NCI-H510A (cell line): ENCODE measurements at regions not wholly inside any gene's neighbourhood (a gene's known extent, or its start where the extent isn't known, plus 50 kb on each side); places are given as distances from the start of the nearest gene placed in this dataset.

ENCODE experiments used
- DNase-seq: peaks from one replicate; lab custom pipeline; 2025; lab: John Stamatoyannopoulos, UW

GRCh38 chr1:234881893-234882771 lies 246.5 kb downstream of the TOMM20 start:
- no peak for DNase-seq

GRCh38 chr1:234879147-234880080 lies 249.2 kb downstream of the TOMM20 start:
- peak; percentile 70 for DNase-seq

GRCh38 chr1:234878288-234878687 lies 250.3 kb downstream of the TOMM20 start:
- no peak for DNase-seq

GRCh38 chr1:234877761-234878160 lies 250.9 kb downstream of the TOMM20 start:
- DNase-seq = no peak

- DNase-seq = peak; percentile 66
These were observed 252.4 kb downstream of the TOMM20 start for GRCh38 chr1:234875953-234876855.

GRCh38 chr1:234875328-234875952 lies 253.2 kb downstream of the TOMM20 start:
- DNase-seq = peak; percentile 68

- DNase-seq = no peak
These were observed 254.0 kb downstream of the TOMM20 start for GRCh38 chr1:234874291-234875288.

GRCh38 chr1:234871710-234872271 lies 256.8 kb downstream of the TOMM20 start:
- DNase-seq = no peak

GRCh38 chr1:234871039-234871709 lies 257.5 kb downstream of the TOMM20 start:
- no peak for DNase-seq

GRCh38 chr1:234870020-234870981 lies 258.3 kb downstream of the TOMM20 start:
- no peak for DNase-seq

- DNase-seq = no peak
These were observed 259.2 kb downstream of the TOMM20 start for GRCh38 chr1:234869182-234870019.

- DNase-seq = no peak
These were observed 258.5 kb upstream of the IRF2BP2 start for GRCh38 chr1:234868296-234869147.

GRCh38 chr1:234866007-234866866 lies 256.3 kb upstream of the IRF2BP2 start:
- DNase-seq = no peak

GRCh38 chr1:234865171-234866006 lies 255.4 kb upstream of the IRF2BP2 start:
- no peak for DNase-seq
